ENCODE measurements at regions not wholly inside any gene's neighbourhood (a gene's known extent, or its start where the extent isn't known, plus 50 kb on each side); places are given as distances from the start of the nearest gene placed in this dataset.

DNA sequence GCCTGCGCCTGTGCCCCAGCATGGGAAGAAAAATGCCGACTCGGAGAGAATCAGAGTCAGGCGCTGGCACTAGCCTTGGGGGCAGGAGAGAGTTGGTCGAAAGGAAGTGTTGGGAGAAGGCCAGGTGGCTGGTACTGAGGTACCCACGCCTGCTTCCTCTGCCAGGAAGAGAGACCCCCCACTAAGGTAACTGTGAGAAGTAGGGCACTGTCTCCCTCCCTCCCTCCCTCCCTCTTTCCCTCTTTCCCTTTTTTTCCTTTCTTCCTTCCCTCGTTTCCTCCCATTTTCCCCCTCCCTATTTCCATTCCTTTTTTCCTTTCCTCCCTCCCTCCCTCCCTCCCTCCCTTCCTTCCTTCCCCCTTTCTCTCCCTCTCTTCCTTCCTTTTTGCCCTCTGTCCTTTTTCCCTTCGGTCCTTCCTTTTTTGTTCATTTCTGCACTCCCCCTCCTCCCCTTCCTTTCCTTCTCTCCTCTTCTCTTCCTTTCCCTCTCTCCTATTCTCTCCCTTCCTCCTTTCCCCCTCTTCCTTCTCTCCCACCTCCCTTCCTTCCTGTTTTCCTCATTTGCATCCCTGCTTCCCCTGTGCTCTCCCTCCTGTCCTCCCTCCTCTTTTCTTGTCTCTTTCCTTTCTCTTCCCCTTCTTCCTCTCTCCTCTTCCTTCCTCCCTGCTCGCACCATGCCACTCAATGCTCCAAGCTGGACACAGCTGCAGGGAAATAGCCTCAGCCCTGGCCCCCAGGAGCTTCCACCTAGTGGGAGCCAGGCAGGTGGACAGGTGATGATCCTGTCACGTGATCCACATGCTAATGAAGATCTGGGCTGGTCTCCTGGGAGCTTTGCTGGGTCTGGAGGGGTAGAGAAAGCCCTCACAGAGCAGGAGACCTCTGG lies 148.0 kb downstream of the DHX35 start:
- peak; percentile 10 for DNase-seq

DNA sequence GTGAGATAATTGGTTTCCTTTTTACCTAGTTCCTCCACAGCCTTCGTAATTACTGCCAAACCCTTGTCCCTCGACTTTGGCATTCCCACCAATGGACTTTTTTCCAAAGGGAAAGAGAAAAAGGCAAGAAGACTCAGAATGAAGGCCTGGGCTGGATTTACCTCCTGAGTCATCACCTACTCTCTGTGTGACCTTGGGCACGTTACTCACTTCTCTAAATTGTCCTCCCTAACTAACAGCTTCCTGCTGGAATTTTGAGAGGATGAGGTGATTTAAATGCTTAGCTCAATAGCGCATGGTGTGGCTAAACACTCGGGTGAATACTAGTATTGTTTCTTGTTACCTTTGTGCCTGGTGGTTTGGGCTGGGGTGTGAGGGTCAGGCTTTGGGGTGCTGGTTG lies 146.6 kb downstream of the DHX35 start:
- no peak for DNase-seq

DNA sequence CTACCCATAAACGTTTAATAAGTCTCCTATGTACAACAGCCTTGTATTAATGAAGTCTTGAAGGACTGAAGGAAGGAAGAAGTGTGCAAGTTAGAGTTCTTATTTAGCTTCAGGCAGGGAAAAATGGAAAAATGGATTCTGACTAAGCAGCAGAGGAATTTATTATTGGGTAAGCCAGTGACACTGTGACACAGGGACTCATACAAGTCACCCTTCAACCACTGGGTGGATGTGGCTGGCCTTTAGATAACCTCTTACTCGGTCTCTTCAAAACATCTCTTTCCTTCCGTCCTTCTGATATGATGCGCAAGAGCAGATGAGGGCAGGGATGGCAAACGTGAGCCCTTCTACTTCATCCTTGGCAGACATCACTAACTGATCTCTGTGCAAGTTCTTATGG lies 145.6 kb downstream of the DHX35 start:
- DNase-seq: no peak

DNA sequence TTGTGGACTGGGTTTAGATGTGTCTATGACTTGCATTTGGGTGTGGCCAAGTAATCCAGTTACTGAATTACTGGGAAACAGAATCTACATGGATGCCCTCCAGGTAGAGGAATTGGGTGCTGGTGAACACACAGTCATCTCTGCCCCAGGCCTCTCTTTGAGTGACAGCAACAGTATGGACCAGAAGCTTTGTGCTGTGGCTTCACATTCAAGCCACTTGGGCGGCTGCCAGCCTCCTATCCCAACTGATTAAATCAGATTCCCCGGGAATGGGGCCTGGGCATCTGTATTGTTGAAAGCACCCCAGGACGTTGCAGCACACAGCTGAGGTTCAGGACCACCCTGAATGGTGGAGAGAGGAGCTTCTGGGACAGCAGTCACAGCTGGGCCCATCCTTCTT lies 144.6 kb downstream of the DHX35 start:
- no peak for DNase-seq

DNA sequence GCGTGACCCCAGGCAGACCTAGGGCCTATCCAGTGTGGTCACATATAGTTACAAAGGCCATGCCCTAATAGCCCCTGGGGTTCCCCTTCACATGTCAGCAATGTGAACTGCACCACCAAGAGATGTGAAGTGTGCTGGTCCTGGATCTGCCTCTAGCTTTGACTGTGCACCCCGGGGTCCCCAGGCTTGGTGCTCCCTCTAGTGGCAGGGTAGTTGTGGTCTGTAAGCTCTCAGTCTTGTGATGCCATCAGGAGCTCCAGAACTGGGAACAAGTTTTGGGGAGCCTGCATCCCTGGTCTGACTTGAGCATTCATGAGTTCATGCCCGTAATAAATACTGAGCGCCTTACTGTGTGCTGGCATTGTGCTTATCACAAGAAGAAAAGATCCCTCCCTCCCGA lies 143.4 kb downstream of the DHX35 start:
- DNase-seq: peak; percentile 22

DNA sequence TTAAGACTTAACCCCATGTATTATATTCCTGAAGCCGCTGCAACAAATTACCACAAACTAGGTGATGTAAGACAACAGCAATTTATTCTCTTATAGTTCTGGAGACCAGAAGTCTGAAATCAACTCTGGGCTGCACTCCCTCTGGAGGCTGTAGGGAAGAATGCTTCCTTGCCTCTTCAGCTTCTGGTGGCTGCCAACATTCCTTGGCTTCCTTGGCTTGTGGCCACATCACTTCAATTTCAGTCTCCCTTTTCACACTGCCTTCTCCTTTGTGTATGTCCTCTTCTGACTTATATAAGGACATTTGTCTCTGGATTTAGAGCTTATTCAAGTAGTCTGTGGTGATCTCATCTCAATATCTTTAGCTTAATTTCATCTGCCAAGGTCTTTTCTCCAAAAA lies 141.6 kb downstream of the DHX35 start:
- no peak for DNase-seq

DNA sequence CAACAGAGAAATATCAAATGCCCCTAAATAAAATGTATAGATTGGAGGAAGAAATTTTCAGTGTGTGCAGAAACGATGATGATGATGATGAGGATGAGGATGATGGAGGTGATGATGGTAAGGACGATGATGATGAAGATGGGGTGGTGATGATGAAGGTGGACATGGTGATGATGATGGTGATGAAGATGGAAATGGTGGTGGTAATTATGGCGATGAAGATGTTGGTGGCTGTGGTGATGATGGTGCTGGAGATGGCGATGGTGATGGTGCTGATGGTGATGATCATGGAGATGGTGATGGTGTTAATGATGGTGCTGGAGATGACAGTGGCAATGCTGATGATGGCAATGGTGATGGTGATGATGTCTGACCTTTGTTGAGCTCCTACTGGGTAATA lies 141.2 kb downstream of the DHX35 start:
- no peak for DNase-seq

DNA sequence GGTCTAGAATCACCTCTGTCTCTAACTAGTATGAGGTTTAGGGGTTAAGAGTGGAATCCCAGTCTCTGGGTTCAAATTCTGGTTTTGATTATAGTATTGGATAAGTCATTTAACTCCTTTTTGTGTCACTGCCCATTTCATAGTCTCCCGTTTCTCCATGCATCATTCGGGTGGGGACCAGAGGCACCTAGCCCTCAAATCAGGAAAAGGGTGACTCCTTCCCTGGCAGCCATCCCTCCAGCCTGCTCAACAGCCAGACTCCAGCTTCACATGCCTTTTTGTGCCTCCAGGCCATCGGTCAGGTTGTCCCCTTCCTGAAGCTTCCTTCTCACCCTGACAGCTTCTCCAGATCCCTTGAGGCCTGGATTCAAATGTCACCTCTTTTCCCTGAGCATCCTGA lies 139.8 kb downstream of the DHX35 start:
- no peak for DNase-seq

DNA sequence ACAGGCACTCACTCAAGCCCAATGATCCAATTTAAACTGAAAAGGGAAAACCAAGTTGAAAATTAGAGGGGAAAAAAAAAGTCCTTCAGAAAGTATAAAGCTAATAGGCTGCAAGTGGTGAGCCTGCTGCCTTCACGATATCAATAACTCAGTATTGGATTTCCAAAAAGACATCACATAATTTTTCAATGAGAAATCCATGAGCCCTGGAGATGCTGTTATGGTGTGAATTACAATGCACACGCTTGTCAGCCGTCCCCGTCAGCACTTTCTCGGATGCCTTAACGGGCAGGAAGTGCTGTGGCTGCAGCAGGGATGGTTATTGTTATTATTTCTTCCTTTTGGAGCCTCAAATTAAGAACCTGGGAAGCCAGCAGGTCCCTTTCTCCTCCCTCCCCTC lies 138.5 kb downstream of the DHX35 start:
- DNase-seq: no peak

DNA sequence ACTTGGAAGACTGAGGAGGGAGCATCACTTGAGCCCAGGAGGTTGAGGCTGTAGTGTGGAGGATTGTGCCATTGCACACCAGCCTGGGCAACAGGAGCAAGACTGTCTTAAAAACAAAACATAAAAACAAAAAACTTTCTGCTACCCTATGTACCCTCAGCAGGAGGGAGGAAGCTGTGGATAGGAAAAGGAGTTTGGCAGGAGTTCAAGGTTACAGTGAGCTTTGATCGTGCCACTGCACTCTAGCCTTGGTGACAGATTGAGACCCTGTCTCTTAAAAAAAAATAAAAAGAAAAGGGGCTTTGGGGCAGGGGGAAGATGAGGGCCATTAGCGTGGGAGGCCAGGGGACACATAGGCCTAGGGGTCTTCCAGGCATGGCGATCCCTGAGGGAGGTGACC lies 135.7 kb downstream of the DHX35 start:
- no peak for DNase-seq

DNA sequence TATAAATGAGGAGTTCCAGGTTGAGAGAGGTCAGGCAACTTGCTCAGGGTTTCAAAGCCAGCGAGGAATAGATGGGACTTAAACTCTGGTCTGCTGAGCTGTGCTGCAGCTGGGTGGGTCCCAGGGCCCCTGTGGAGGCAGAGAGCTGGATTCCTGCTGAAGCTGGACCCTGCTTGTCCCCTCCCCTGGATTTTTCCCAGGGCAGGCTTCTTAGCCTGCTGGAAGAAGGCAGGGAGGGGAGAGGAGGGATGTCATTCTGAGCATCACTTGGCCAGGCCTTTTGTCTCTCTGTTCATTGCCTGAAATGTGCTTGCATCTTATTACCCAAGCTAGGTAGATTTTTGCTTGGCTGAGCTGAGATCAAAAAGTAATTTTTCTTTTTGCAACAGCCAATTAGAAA lies 133.7 kb downstream of the DHX35 start:
- no peak for DNase-seq

DNA sequence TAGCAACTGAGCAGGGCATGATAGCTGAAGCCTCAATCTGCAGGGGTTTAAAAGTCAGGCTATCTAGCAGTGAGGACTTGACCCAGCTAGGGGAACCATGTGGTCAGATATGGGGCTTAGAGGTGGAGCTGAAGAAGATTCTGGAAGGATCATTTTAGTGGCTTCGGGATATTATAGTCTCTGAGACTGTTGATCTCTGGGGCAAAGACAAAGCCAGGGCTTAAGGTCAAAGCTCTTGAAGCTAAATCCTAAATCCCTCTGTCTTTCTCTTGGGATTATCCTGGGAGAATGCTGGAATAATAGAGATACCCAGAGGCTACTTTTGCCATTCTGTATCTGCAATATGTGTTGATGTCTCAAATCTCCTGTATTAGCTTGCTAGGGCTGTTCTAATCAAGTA lies 132.2 kb downstream of the DHX35 start:
- no peak for DNase-seq

DNA sequence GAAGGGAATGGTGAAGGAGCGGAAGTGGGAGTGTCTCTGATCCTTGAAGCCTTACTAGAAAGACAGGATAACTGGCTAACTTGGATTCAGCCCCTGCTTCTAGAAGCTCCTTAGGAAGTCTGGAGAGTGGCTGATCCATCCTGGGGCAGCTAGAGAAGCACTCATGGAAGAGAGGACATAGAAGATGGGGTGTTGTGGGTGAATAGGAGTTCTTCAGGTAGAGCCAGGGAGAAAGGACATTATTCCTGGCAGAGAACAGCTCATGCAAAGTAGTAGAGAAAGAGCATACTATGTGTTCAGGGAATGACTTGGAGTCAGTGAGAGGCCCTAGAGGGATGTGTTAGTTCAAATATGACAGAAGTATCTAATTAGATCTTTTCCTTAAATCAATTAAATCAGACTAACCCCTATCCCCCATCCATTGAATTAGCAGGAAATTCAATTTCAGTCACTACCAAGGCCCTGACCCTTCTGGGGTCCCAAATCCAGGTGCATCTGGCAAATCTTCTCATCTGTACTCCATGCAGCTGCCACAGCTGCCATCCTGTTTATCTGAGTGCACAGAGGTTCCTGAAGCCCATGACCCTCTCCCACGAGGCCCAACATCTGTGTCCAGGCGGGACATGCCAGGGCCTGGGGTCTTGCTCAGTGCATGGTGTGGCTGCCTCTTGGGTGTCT lies 130.7 kb downstream of the DHX35 start:
- DNase-seq: no peak

DNA sequence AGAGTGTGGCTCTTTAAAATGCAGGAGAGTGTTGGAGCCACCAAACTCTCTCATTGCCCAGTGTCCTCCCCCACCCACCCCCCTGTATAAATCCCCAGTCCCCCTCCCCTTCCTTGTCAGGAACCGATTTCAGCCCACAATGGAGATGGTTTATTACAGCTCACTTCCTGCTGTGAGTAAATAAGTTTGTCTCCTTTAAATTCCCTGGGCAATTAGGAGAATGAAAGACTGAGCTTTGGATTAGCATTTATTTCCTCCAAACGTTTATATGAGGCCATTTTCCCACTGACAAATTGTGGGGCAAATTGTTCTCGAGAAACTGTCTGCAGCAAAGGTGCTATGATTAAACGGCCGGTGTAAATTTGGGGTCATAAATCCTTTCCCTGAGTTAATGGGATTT lies 128.8 kb downstream of the DHX35 start:
- no peak for DNase-seq

DNA sequence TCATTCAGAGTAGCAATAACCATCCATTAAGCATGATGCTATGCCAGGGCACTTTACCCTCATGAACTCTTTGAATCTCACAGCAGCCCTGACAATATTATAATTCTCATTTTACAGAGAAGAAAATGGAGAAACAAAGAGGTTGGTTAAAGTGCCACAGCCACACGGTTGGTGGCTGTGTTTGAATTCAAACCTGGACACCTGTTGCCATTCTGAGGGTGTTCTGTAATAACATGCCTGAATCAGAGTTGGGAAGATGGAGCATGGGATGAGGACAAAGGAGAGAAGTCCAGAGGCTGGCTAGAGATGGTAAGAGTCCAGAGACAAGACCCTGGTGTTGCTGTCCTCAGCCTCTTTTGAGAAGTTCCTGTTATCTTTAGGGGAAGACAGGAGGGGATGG lies 127.7 kb downstream of the DHX35 start:
- DNase-seq: no peak
